HG02981 (cell line): ENCODE measurements at regions not wholly inside any gene's neighbourhood (a gene's known extent, or its start where the extent isn't known, plus 50 kb on each side); places are given as distances from the start of the nearest gene placed in this dataset.
"Not testable (repeated sequence)": the region's sequence is repeated elsewhere in the genome, so short reads cannot be mapped to it uniquely, and the experiment has no call there.

Source experiments
- ATAC-seq: cut with Tn5 transposase; IDR thresholded peaks from one replicate; pipeline ENCODE4 v1.9.1; 2021; ENCODE audit warnings: mild to moderate bottlenecking, moderate library complexity; ENCODE audit not compliant: unreplicated experiment

DNA sequence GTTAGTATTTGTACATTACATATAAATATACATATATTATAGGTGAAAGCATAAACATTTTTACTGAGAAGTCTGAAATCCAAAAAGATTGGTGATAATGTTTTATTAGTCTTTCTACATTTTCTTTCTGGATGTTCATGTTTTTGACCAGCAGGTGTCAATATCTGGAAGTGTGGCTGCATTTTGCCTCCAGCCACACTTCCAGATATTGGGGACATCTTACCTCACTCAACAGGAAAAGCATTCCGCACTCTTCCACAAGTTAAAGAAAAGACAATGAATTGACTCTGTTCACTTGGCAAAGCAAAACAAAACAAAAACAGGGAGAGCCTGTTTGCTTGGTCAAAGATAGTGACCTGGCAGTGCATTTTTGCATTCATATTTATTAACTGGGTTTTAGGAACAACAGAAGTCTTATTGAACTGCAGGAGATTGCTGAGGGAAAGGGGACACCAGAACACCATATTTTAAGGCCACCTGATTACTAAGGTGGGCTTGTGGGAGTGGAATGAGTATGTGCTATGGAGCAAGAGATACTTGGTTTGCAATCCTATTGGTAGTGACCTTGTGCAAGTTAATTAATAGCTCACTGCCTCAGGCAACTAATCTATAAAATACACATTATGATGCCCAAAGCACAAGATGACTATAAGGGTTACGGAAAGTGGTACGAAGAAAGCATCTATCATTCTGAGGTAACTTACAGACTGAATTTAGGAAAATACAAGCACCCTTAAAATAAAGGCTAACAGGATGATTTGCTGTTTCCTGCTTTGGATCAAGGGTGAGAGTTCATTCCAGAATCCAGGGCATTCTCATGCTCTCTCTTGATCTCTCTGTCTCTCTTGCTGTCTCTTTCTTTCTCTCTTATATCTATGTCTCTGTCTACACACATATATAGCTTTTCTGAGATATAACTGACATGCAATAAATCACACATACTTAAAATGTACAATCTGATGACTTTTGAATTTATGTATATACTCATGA, 389.9 kb upstream of the EMCN start:
- ATAC-seq, result no peak

GRCh38 chr4:100906973-100907372, 389.2 kb upstream of the EMCN start:
- ATAC-seq, result no peak

- not testable (repeated sequence) for ATAC-seq
Measured at GRCh38 chr4:100900945-100901344, 383.1 kb upstream of the EMCN start.

- ATAC-seq, result no peak
Measured at GRCh38 chr4:100900134-100900533, 382.3 kb upstream of the EMCN start.

- no peak for ATAC-seq
Measured at GRCh38 chr4:100898844-100899243, 381.0 kb upstream of the EMCN start.

DNA sequence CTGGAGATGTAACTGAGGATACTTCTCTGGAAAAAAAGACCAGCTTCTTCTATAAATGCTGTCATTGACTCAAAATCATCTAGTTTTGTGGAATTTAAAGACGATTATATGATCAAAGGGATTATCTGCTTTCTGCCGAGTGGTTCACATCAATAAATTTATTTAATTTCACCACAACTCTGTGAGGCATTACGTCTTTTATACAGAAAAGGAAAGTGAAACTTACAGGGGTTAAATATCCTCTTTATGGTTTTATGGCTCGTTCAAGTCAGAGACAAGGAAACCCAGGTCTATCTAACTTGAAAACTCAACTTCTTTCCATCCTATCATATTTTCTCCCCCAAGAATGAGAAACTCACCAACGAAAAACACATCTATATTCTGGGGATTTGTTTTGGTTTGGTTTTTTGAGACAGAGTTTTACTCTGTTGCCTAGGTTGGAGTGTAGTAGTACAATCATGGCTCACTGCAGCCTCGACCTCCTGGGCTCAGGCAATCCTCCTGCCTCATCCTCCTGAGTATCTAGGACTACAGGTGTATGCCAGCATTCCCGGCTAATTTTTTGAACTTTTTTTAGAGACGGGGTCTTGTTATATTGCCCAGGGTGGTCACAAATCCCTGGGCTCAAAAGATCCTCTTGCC, 377.9 kb upstream of the EMCN start:
- peak; percentile 88 for ATAC-seq

DNA sequence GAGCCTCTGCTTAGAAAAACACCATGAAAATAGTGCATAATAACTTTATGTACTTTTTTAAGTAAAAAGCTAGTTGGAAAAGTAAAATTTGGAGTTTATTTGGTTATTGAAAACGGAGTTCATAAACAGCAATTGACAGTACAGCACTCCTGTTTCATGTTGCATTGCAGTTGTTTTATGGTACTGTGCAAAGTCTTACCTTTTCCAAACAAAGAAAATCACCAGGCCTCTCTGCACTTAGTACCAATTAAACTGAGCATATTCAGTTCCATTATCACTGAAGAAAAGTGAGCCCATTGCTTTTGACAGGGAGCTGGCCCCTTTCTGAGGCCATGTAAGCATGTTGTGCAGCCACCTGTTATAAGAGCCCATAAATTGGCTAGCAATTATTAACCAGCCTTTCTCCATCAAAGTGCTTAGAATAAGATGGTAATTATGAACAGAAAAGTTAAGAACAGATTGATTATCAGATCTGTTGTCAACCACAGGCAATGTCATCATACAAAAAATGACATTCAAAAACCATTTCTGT, 376.6 kb upstream of the EMCN start:
- ATAC-seq, result no peak

GRCh38 chr4:100891808-100892207, 374.0 kb upstream of the EMCN start:
- no peak for ATAC-seq

DNA sequence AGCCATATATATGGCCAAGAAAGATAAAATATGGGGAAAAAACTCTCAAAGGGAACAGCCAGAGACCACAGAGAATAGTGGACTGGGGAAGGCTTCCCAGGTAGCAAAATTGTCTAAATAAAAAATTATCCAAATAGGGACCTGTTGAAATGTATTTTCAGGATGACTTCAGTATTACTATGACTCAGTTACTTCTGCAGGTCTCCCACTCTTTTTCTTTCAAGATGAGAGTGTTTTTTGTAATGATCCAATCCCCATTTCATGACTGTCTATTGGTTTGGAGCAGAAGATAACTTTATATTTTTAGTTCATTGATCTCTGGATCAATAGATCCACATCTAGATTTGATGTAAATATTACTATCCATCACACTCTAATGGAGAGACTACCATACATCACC, 372.1 kb upstream of the EMCN start:
- no peak for ATAC-seq

DNA sequence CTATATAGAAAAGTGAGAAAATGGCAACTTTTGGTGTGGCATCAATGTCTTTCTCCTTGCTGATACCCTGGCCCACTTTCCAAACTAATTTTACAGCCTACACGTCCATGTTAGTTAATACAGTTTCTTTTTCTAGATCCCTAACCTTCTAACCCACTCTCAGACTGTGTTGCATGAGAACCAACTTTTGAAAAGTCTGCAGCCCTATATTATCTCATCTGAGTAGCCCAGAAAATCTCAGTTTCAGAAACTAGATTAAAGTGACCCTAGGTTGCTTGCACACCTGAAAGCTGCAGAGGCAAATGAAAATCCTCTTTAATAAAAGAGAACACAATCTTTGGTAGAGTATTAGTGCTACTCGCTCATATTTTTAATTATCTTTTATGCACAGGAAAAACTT, 371.6 kb upstream of the EMCN start:
- ATAC-seq, result peak; percentile 71

GRCh38 chr4:100882661-100883060, 364.8 kb upstream of the EMCN start:
- no peak for ATAC-seq

- ATAC-seq, result no peak
Measured at GRCh38 chr4:100881283-100881682, 363.5 kb upstream of the EMCN start.

- no peak for ATAC-seq
Measured at GRCh38 chr4:100880011-100880410, 362.2 kb upstream of the EMCN start.

DNA sequence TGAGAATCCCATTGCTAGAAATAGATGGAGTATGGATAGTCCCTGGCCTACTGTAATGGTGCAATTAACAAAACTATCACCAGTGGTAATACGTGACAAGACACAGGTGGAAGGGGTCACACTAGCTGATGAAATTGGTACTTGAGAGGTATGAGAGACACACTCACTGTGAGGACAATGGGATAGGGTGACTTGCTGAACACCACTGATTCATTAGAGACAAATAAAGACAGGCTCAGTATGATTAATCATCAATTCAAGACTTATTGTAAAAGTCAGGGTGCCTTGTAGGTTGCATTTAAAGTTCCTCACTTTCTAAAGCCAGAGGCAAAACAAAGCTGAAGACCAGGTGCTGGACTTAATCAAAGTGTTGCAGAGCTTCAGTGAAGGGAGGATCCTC, 361.6 kb upstream of the EMCN start:
- ATAC-seq, result no peak

GRCh38 chr4:100876546-100876945, 358.7 kb upstream of the EMCN start:
- no peak for ATAC-seq

- ATAC-seq, result no peak
Measured at GRCh38 chr4:100875296-100876068, 357.7 kb upstream of the EMCN start.

GRCh38 chr4:100872811-100873210, 355.0 kb upstream of the EMCN start:
- ATAC-seq, result no peak

DNA sequence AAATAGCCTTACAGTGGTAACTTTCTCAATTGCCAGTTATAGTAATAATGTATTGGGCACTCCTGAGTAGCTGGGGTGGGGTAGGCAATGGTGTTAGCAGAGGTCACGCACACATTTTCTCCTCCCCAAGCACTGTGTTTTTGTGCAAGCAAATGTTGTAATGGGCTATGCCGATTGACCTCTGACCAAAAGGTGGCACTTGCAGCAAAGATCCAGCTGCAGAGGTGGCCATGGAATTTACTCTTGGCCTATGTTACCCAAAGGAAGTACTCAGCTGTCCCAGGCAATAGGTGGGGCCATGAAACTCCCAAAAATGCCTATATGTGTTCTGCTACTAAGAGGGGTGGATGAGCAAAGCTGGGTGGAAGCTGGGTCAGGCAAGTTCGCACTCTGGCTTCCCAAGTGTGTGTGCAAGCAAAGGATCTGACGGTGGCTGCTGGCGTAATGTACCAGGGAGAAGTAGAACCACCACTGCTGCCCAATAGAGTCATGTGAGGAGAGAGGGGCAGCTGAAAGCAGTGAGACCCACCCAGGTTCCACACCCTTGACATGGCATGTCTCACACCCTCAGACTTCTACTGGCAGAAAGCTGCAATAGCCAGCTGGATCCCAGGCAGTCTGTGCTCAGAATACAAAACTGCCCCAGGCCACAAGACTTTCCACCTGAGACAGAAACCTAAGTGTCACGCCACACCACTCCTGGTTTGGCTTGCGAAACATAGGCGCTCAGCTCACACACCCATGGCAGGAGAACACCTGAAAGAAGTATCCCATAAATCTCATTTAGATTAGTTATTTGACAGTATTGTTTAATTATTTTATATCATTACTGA, 353.3 kb upstream of the EMCN start:
- ATAC-seq, result no peak

- ATAC-seq, result no peak
Measured at GRCh38 chr4:100869276-100869675, 351.5 kb upstream of the EMCN start.

GRCh38 chr4:100868281-100868680, 350.5 kb upstream of the EMCN start:
- ATAC-seq, result not testable (repeated sequence)
